BJ (cell line): ENCODE measurements at regions not wholly inside any gene's neighbourhood (a gene's known extent, or its start where the extent isn't known, plus 50 kb on each side); places are given as distances from the start of the nearest gene placed in this dataset.

ENCODE experiments used
- CTCF ChIA-PET: fragments of 350-600 bp; formaldehyde crosslinking; extraction: SDS; loops from one replicate; lab custom pipeline; 2021; ENCODE audit warnings: antibody characterized with exemption, inconsistent platforms; lab: Yijun Ruan, JAX
- POLR2A ChIA-PET: fragments of 300-600 bp; sonication (Branson Sonifier 250); formaldehyde crosslinking; extraction: SDS; loops from one replicate; lab custom pipeline; 2021; ENCODE audit warnings: antibody characterized with exemption; lab: Charles Lee
- DNase-seq: peaks from one replicate; pipeline ENCODE4 v3.0.0-alpha.2; 2011; ENCODE audit warnings: low read depth
- H3K27me3 ChIP-seq: 2 replicates; pipeline ENCODE4 v1.6.0; 2011; ENCODE audit warnings: low read length; ENCODE audit not compliant: control insufficient read depth, insufficient read depth
- H3K36me3 ChIP-seq: 2 replicates; pipeline ENCODE4 v1.5.1; 2011; ENCODE audit warnings: low read length; ENCODE audit not compliant: control insufficient read depth, insufficient read depth
- H3K4me3 ChIP-seq: 2 replicates; pipeline ENCODE4 v1.5.1; 2011; ENCODE audit warnings: low read depth, mild to moderate bottlenecking, control low read depth, low read length
- TF ChIP-seq, protein P1 (sequence below): IDR thresholded peaks from 2 replicates; pipeline ENCODE4 v1.5.1; 2011; ENCODE audit warnings: low read depth, mild to moderate bottlenecking, control low read depth, inconsistent platforms, low read length, moderate library complexity; ENCODE audit not compliant: insufficient read depth

DNA sequence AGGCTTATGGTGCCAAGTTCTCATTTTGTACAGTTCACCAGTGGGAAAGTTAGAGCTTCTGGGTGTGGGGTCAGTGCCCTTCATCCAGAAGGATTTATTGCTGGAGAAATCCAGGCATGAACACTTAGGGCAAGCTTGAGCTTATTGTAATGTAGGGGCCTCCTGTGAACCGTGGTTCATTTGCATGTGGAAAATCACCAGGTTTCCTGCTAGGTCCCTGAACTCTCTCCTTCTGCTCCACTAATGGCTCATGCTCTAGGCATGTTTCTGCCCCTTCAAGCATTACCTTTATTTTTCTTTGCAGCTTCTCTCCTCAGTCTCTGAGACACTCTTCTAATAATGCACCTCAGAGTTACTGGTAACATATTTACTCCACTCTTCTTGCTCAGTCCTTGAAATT lies 79.3 kb upstream of the FAM98A start:
- Histone ChIP-seq H3K36me3 (no peaks in the 10 kb centered on the region), H3K27me3 (no peaks in the 10 kb centered on the region), H3K4me3 (no peak overlapping the region)
- TF ChIP-seq, protein P1, sequence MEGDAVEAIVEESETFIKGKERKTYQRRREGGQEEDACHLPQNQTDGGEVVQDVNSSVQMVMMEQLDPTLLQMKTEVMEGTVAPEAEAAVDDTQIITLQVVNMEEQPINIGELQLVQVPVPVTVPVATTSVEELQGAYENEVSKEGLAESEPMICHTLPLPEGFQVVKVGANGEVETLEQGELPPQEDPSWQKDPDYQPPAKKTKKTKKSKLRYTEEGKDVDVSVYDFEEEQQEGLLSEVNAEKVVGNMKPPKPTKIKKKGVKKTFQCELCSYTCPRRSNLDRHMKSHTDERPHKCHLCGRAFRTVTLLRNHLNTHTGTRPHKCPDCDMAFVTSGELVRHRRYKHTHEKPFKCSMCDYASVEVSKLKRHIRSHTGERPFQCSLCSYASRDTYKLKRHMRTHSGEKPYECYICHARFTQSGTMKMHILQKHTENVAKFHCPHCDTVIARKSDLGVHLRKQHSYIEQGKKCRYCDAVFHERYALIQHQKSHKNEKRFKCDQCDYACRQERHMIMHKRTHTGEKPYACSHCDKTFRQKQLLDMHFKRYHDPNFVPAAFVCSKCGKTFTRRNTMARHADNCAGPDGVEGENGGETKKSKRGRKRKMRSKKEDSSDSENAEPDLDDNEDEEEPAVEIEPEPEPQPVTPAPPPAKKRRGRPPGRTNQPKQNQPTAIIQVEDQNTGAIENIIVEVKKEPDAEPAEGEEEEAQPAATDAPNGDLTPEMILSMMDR, result no peak
- CTCF ChIA-PET, result no interaction called here
- POLR2A ChIA-PET, result no interaction called here
- DNase-seq, result no peak

DNA sequence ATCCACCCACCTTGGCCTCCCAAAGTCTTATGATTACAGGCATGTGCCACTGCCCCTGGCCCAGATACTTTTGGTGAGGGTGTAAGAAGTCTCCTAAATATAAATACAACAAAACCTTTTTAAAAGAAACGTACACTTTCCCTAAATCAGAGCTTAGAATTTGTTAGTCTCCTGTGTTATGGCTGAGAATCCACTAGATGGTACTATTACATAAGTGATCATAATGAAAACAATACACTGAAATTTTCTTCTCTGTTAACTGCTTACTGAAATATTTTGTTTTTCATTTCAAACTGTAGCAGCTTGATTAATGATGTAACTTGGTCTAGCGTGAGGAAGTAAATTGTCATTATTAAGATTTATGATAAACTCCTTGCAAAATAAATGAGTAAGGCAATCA lies 74.8 kb upstream of the FAM98A start:
- DNase-seq, result no peak
- H3K4me3 ChIP-seq, result no peak overlapping the region
- CTCF ChIA-PET, result interaction anchor here (0.6 to 2.0 kb wide), 11 partner anchors 8 to 1742 kb away, joined by 3 to 16 read pairs (median 3); no protein-coding TSS in a partner anchor

DNA sequence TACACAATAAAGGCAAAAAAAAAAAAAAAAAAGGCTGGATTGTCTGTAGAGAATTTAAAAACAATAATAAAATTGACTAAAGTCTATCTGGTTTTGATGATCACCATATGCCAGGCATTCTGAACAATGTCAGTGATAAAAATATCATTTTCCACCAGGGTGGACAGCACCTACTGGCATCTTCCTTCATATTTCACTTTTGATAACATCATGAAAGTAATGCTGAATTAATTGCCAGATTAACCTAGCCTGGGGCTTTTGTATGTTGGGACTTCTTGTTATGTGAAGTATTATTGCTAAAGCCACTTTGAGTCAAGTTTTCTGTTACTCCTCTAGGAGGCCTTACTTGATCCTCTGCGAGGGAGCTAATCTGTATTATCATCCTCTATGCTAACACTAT lies 73.8 kb upstream of the FAM98A start:
- no peaks in the 10 kb centered on the region for H3K27me3 ChIP-seq
- no peak for DNase-seq
- ChIA-PET CTCF (interaction anchor here (1.6 to 2.0 kb wide), 2 partner anchors 1736 to 1738 kb away, joined by 3 to 16 read pairs; no protein-coding TSS in a partner anchor), POLR2A (no interaction called here)
- H3K4me3 ChIP-seq, result no peak overlapping the region
- TF ChIP-seq, protein P1, result no peak
- H3K36me3 ChIP-seq, result no peaks in the 10 kb centered on the region

More for the DNA sequence above, 74.8 kb upstream of the FAM98A start:
- Histone ChIP-seq H3K27me3 (no peaks in the 10 kb centered on the region), H3K36me3 (no peaks in the 10 kb centered on the region)
- POLR2A ChIA-PET, result no interaction called here
- TF ChIP-seq, protein P1, result peak; percentile 46

DNA sequence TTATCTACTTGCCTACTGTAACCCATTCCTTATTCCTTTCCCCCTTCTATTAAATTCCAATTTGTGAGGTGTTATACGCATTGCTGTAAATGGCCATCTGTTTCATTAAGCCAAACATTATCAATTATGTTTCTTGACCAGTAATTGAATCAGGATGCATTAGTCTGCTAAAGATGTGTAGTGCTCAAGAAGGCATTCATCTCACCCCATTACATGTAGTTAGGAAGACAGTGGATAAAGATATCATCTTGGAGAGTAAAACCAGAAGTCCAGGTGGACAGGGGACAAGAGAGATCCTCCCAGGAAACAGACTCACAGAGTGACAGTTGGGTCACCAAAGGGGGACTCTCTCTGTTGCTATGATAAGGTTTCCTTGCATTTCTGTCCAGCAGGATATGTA lies 73.3 kb upstream of the FAM98A start:
- TF ChIP-seq, protein P1, result no peak
- CTCF ChIA-PET, result interaction anchor here (1.5 kb wide), 1 partner anchor 1738 kb away, joined by 4 read pairs; no protein-coding TSS in a partner anchor

DNA sequence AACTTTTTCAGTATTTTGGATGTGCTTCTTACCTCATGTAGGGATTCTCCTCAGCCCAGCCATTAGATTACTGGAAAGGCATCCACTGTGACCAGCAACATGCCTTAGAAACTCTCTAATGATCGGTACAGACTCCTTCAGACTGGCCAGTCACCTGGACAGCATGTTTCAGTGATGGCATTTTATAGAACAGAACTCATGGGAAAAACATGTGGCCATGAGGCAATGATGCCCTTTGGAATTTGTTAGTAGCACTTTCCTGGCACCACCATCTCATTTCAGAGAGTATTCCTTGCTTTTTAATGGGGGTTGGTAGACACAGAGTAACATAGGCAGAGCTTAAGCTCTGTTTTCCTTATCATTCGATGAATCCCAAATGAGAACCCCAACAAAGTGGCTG lies 72.1 kb upstream of the FAM98A start:
- Histone ChIP-seq H3K27me3 (no peaks in the 10 kb centered on the region), H3K36me3 (no peaks in the 10 kb centered on the region), H3K4me3 (no peak overlapping the region)
- DNase-seq, result no peak
- CTCF ChIA-PET, result interaction anchor here (0.9 to 1.5 kb wide), 2 partner anchors 9 to 1739 kb away, joined by 3 to 4 read pairs; no protein-coding TSS in a partner anchor
- POLR2A ChIA-PET, result no interaction called here
- TF ChIP-seq, protein P1, result no peak

More for the DNA sequence above, 73.3 kb upstream of the FAM98A start:
- no peak for DNase-seq
- Histone ChIP-seq H3K36me3 (no peaks in the 10 kb centered on the region), H3K27me3 (no peaks in the 10 kb centered on the region), H3K4me3 (no peak overlapping the region)
- POLR2A ChIA-PET, result no interaction called here
